ENCODE measurements at regions not wholly inside any gene's neighbourhood (a gene's known extent, or its start where the extent isn't known, plus 50 kb on each side); places are given as distances from the start of the nearest gene placed in this dataset.
"Not testable (repeated sequence)": the region's sequence is repeated elsewhere in the genome, so short reads cannot be mapped to it uniquely, and the experiment has no call there.

- not testable (repeated sequence) for DNase-seq (ENCODE audit: low spot score)
Observed at GRCh38 chr7:110438926-110439325, 652.0 kb upstream of the LRRN3 start.

- DNase-seq (ENCODE audit: low spot score): peak; percentile 94
Observed at GRCh38 chr7:110442381-110442837, 648.5 kb upstream of the LRRN3 start.

DNA sequence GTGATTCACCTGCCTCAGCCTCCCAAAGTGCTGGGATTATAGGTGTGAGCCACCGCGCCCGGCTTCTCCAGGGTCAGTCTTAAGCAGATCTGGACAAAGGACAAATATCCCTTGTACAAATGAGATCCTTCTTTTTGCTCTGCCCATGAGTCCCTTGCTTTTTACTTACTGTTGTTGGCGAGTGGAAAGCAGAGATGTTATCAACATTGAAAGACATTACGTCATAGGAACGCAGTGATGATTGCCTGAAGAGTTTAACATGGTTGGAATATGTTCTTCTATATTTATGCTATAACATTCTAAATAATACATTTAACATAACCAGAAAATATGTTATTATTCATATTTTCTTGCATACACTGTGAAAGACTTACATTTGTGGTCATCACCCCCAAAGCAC, 644.3 kb upstream of the LRRN3 start:
- no peak for DNase-seq (ENCODE audit: low spot score)

- no peak for DNase-seq (ENCODE audit: low spot score)
Observed at GRCh38 chr7:110448918-110449317, 642.0 kb upstream of the LRRN3 start.

- no peak for DNase-seq (ENCODE audit: low spot score)
Observed at GRCh38 chr7:110454713-110455112, 636.2 kb upstream of the LRRN3 start.

- no peak for DNase-seq (ENCODE audit: low spot score)
Observed at GRCh38 chr7:110461621-110462020, 629.3 kb upstream of the LRRN3 start.

GRCh38 chr7:110470420-110470819, 620.5 kb upstream of the LRRN3 start:
- DNase-seq (ENCODE audit: low spot score): no peak

DNA sequence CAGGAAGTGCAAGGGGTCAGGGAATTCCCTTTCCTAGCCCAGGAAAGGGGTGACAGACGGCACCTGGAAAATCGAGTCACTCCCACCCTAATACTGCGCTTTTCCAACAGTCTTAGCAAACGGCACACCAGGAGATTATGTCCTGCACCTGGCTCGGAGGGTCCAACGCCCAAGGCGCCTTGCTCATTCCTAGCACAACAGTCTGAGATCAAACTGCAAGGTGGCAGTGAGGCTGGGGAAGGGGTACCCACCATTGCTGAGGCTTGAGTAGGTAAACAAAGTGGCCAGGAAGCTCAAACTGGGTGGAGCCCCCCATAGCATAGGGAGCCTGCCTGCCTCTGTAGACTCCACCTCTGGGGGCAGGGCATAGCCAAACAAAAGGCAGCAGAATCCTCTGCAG, 618.5 kb upstream of the LRRN3 start:
- DNase-seq (ENCODE audit: low spot score): not testable (repeated sequence)

DNA sequence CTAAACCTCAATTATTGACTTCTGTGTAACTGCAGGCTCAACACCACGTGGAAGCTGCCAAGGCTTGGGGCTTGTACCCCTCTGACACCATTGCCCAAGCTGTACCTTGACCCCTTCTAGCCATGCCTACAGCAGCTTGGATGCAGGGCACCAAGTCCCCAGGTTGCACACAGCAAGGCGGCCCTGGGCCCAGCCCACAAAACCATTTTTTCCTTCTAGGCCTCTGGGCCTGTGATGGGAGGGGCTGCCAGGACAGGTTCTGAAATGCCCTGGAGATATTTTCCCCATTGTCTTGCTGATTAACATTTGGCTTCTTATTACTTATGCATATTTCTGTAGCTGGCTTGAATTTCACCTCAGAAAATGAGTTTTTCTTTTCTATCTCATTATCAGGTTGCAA, 610.0 kb upstream of the LRRN3 start:
- no peak for DNase-seq (ENCODE audit: low spot score)

DNA sequence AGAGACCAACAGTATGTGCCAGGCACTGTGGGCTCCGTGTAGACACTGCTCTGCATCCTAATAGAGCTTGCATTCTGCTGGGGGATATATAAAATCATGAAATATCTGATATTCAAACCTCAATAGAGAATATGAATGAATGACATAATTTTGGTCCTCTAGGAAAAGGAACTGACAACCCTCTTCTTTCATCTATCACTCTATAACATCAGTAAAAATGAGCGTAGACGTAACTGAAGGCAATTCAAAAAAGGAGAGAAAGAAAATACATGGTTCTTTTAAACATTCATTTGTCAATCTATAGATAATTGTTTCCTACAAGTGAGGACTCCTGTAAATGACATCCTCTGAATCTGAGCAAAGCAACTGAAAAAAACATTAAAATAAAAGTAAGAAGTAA, 607.4 kb upstream of the LRRN3 start:
- DNase-seq (ENCODE audit: low spot score): no peak

DNA sequence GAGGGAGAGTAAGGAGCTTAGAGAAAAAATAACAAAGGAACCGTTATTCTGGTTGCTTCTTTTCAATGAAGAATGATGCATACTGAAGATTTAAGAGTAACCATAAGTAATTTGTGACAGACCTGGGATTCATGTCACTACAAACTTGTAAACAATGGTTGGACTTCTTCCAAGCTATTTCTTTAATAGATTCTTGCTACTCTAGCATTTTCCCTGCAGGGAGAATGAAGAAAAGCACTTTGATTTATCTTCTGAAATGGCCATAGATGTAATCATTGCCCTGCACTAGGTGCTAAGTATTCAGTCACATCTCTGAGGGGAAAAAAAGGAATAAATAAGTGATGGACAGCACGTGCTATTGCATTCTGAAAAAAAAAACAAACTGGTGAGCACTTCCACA, 606.6 kb upstream of the LRRN3 start:
- DNase-seq (ENCODE audit: low spot score): no peak

GRCh38 chr7:110486549-110486948, 604.4 kb upstream of the LRRN3 start:
- DNase-seq (ENCODE audit: low spot score): no peak

DNA sequence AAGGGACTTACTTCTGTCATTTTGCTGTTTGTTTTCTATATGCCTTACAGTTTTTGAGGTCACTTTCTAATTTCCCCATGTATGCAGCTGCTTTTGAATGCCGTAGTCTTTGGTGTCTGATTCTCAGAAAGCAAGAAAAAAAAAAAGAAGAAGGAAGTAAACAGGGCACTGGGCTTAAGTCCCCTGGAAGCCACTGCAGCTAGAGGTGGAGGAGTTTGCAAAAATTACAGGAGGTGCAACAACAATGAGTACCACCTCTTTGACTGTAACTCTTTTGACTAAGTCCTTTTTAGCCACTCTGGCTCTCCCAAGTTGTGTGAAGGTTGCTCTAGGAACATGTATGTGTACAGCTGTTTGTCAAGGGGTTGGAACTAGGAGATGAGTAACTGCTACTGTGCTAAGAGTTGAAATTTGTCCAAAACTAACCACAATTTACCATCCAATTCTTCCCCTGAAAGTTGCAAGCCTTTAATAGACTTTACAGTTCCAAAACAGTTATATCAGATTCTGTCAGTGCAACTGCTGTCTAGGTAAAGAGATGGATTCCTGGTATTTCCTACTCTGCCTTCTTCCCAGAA, 588.0 kb upstream of the LRRN3 start:
- DNase-seq (ENCODE audit: low spot score): no peak

- no peak for DNase-seq (ENCODE audit: low spot score)
Observed at GRCh38 chr7:110507369-110507768, 583.6 kb upstream of the LRRN3 start.

GRCh38 chr7:110507832-110508231, 583.1 kb upstream of the LRRN3 start:
- no peak for DNase-seq (ENCODE audit: low spot score)

- not testable (repeated sequence) for DNase-seq (ENCODE audit: low spot score)
Observed at GRCh38 chr7:110514975-110515551, 575.9 kb upstream of the LRRN3 start.

GRCh38 chr7:110519851-110520250, 571.1 kb upstream of the LRRN3 start:
- no peak for DNase-seq (ENCODE audit: low spot score)

GRCh38 chr7:110521357-110521911, 569.5 kb upstream of the LRRN3 start:
- DNase-seq (ENCODE audit: low spot score): peak; percentile 7

GRCh38 chr7:110522061-110522760, 568.7 kb upstream of the LRRN3 start:
- peak; percentile 65 for DNase-seq (ENCODE audit: low spot score)

DNA sequence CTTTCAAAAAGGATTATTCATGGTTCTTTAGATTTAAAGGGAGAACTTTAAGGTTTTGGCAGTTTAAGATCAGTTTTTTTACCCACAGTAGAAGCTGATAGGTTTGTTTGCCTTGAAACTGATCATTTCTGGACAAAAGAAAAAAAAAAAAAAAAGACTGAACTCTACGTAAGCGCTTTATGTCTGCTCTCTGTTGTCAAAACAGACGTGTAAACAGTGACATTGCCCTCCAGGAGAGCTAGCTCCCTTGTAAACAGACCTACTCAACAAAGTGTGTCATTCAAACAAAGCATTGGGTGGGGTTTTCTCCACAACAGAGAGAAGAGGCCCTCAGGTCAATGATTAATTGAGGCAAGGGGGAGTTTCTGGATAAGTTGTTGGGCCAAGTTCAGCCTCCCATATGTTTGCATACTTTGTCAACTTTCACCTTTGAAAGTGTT, 568.1 kb upstream of the LRRN3 start:
- peak; percentile 95 for DNase-seq (ENCODE audit: low spot score)

DNA sequence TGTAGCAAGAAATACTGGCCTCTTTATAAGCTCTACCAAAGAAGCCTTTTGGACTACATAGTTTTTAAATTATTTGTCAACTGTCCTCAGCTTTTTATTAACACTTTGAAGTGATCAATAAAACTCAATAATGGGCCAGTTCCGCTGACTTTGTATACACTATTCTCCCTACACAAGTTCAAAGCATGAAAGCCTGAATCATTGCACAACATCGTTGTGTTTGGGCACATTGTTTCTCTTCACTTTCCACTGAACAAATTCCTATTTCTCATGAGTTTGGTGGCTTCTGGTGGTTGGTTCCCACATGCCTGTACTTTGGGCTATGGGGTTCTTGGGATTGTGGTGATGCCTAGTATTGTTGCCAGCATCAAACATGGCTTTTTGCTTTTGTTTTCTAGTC, 561.8 kb upstream of the LRRN3 start:
- no peak for DNase-seq (ENCODE audit: low spot score)

- DNase-seq (ENCODE audit: low spot score): no peak
Observed at GRCh38 chr7:110531186-110531585, 559.7 kb upstream of the LRRN3 start.
